HepG2 (cell line): ENCODE measurements at regions not wholly inside any gene's neighbourhood (a gene's known extent, or its start where the extent isn't known, plus 50 kb on each side); places are given as distances from the start of the nearest gene placed in this dataset.

Experiments used
- EZH2 ChIP-seq: conservative IDR thresholded peaks from 2 replicates; pipeline ENCODE4 v1.6.1; 2012; ENCODE audit warnings: mild to moderate bottlenecking, low read depth, low read length, moderate library complexity
- PCBP2 ChIP-seq: fragments of 200-400 bp; formaldehyde crosslinking; optimal IDR thresholded peaks from 2 replicates; pipeline ENCODE3; 2018; ENCODE audit warnings: low read length, low read depth; ENCODE audit not compliant: poor library complexity, severe bottlenecking
- POLR2A ChIP-seq, 2 experiments: IDR thresholded peaks; 2 replicates each; pipeline ENCODE4 v1.6.1; 2011; ENCODE audit warnings: low read depth in 2 of 2, low read length in 2 of 2, mild to moderate bottlenecking in 1 of 2, moderate library complexity in 1 of 2; ENCODE audit not compliant: insufficient read depth in 1 of 2
- RNF2 ChIP-seq: fragments of 450-650 bp; conservative IDR thresholded peaks from 2 replicates; pipeline ENCODE4 v1.6.1; 2016; ENCODE audit warnings: low read depth
- TP53 ChIP-seq: sonication (generic); formaldehyde crosslinking; conservative IDR thresholded peaks from 2 replicates; pipeline ENCODE4 v1.4.0; 2020; ENCODE audit warnings: missing genetic modification reagents
- ZBTB40 ChIP-seq, 2 experiments: fragments of 450-650 bp in 1 of 2; sonication (generic) in 1 of 2; formaldehyde crosslinking in 1 of 2; IDR thresholded peaks; 2 replicates each; pipeline versions ENCODE4 v1.6.1 to v1.8.0; 2016 to 2022; ENCODE audit warnings: antibody characterized with exemption in 1 of 2, mild to moderate bottlenecking in 1 of 2, missing genetic modification reagents in 1 of 2
- ZFP1 ChIP-seq: IDR thresholded peaks from 2 replicates; pipeline ENCODE4 v1.6.1; 2016
- ZNF567 ChIP-seq: sonication (generic); formaldehyde crosslinking; IDR thresholded peaks from 2 replicates; pipeline ENCODE4 v1.8.1; 2023; ENCODE audit warnings: mild to moderate bottlenecking, missing genetic modification reagents, borderline replicate concordance
- ZNF619 ChIP-seq: sonication (generic); formaldehyde crosslinking; IDR thresholded peaks from 2 replicates; pipeline ENCODE4 v1.4.0; 2020; ENCODE audit warnings: mild to moderate bottlenecking, missing genetic modification reagents
- ZNF629 ChIP-seq: sonication (generic); formaldehyde crosslinking; conservative IDR thresholded peaks from 2 replicates; pipeline ENCODE4 v1.5.0; 2020; ENCODE audit warnings: missing genetic modification reagents
- ZNF646 ChIP-seq: sonication (generic); formaldehyde crosslinking; IDR thresholded peaks from 2 replicates; pipeline ENCODE4 v1.9.0; 2021; ENCODE audit warnings: mild to moderate bottlenecking, missing genetic modification reagents

GRCh38 chr10:3648576-3648975 lies 136.4 kb downstream of the KLF6 start:
- TF ChIP-seq POLR2A (IDR thresholded peaks at IDR 0.05; ENCODE audit: insufficient read depth in 1 of 2, low read depth in 2 of 2, low read length in 2 of 2), result no peak
- no peak for TF ChIP-seq ZNF567 (CRISPR knock-in tag)
- TF ChIP-seq EZH2, result no peak
- TF ChIP-seq RNF2, result no peak
- no peak for TF ChIP-seq ZBTB40 (IDR thresholded peaks at IDR 0.05)
- TF ChIP-seq ZBTB40 (CRISPR knock-in tag; IDR thresholded peaks at IDR 0.05), result no peak
- TF ChIP-seq ZNF619 (CRISPR knock-in tag), result no peak
- TF ChIP-seq ZFP1, result no peak
- TF ChIP-seq TP53 (CRISPR knock-in tag), result no peak
- no peak for TF ChIP-seq ZNF646
- TF ChIP-seq ZNF629 (CRISPR knock-in tag), result no peak
- no peak for TF ChIP-seq PCBP2
